WTC11 (cell line): ENCODE measurements at regions not wholly inside any gene's neighbourhood (a gene's known extent, or its start where the extent isn't known, plus 50 kb on each side); places are given as distances from the start of the nearest gene placed in this dataset.
"Not testable (repeated sequence)": the region's sequence is repeated elsewhere in the genome, so short reads cannot be mapped to it uniquely, and the experiment has no call there.

Source experiments
- ATAC-seq: fragments of 200-7000 bp; cut with Tn5 transposase; 2 replicates; pipeline ENCODE4 v1.10.0; 2021; ENCODE audit warnings: mild to moderate bottlenecking, moderate library complexity
- CTCF ChIA-PET: fragments of 300-600 bp; sonication (Branson Sonifier 250); formaldehyde crosslinking; loops from one replicate; lab custom pipeline; 2021; ENCODE audit warnings: antibody characterized with exemption; lab: Charles Lee
- POLR2A ChIA-PET: fragments of 350-600 bp; sonication (Branson Sonifier 250); formaldehyde crosslinking; loops from one replicate; lab custom pipeline; 2021; ENCODE audit warnings: antibody characterized with exemption; lab: Charles Lee
- DNase-seq: peaks from one replicate; pipeline ENCODE4 v3.0.0; 2021; ENCODE audit warnings: low spot score
- H3K27ac Mint-ChIP-seq: 2 replicates; pipeline ENCODE4 v1.8.0; 2021; ENCODE audit warnings: mixed read lengths
- H3K27me3 Mint-ChIP-seq: 2 replicates; pipeline ENCODE4 v1.8.0; 2021; ENCODE audit warnings: low read depth, mild to moderate bottlenecking, moderate library complexity, mixed read lengths
- H3K36me3 Mint-ChIP-seq: 2 replicates; pipeline ENCODE4 v1.8.0; 2021; ENCODE audit warnings: mixed read lengths
- H3K4me1 Mint-ChIP-seq: 2 replicates; pipeline ENCODE4 v1.8.0; 2022; ENCODE audit warnings: mixed read lengths
- H3K4me3 Mint-ChIP-seq: 2 replicates; pipeline ENCODE4 v1.8.0; 2021; ENCODE audit warnings: mild to moderate bottlenecking, moderate library complexity, mixed read lengths
- H3K9me3 Mint-ChIP-seq: 2 replicates; pipeline ENCODE4 v1.8.0; 2021; ENCODE audit warnings: mixed read lengths
- ATF1 ChIP-seq: sonication (generic); formaldehyde crosslinking; IDR thresholded peaks from 2 replicates; pipeline ENCODE4 v1.8.1; 2023; ENCODE audit warnings: mild to moderate bottlenecking, moderate library complexity, missing genetic modification reagents
- ATF2 ChIP-seq: sonication (generic); formaldehyde crosslinking; IDR thresholded peaks from 2 replicates; pipeline ENCODE4 v1.8.1; 2022; ENCODE audit warnings: low read depth, missing genetic modification reagents, borderline replicate concordance
- ATF3 ChIP-seq: sonication (generic); formaldehyde crosslinking; conservative IDR thresholded peaks from 2 replicates; pipeline ENCODE4 v1.8.1; 2022; ENCODE audit warnings: mild to moderate bottlenecking, missing genetic modification reagents
- ATF6 ChIP-seq: sonication (generic); formaldehyde crosslinking; IDR thresholded peaks from 2 replicates; pipeline ENCODE4 v1.8.1; 2023; ENCODE audit warnings: mild to moderate bottlenecking, missing genetic modification reagents
- E2F4 ChIP-seq: sonication (generic); formaldehyde crosslinking; IDR thresholded peaks from 2 replicates; pipeline ENCODE4 v1.8.1; 2022; ENCODE audit warnings: low read depth, mild to moderate bottlenecking, moderate library complexity, missing genetic modification reagents, borderline replicate concordance
- ELF4 ChIP-seq: sonication (generic); formaldehyde crosslinking; IDR thresholded peaks from 2 replicates; pipeline ENCODE4 v1.8.1; 2022; ENCODE audit warnings: low read depth, mild to moderate bottlenecking, moderate library complexity, missing genetic modification reagents
- ERG ChIP-seq: fragments of 250-450 bp; sonication (Bioruptor Pico); IDR thresholded peaks from 2 replicates; pipeline ENCODE4 v1.8.0; 2021; ENCODE audit warnings: mild to moderate bottlenecking
- IRF2 ChIP-seq: sonication (generic); formaldehyde crosslinking; IDR thresholded peaks from 2 replicates; pipeline ENCODE4 v1.8.0; 2022; ENCODE audit warnings: low read depth, missing genetic modification reagents, borderline replicate concordance
- MXD4 ChIP-seq: fragments of 250-450 bp; sonication (Bioruptor Pico); IDR thresholded peaks from 2 replicates; pipeline ENCODE4 v1.8.0; 2021; ENCODE audit warnings: mild to moderate bottlenecking, moderate library complexity, borderline replicate concordance
- OVOL2 ChIP-seq: fragments of 250-450 bp; sonication (Bioruptor Pico); IDR thresholded peaks from 2 replicates; pipeline ENCODE4 v1.9.0; 2021; ENCODE audit warnings: mild to moderate bottlenecking, borderline replicate concordance
- SMAD3 ChIP-seq: sonication (generic); formaldehyde crosslinking; IDR thresholded peaks from 2 replicates; pipeline ENCODE4 v1.8.0; 2022; ENCODE audit warnings: missing genetic modification reagents, mild to moderate bottlenecking, borderline replicate concordance
- SOX15 ChIP-seq: fragments of 250-450 bp; sonication (Bioruptor Pico); IDR thresholded peaks from 2 replicates; pipeline ENCODE4 v1.9.0; 2021; ENCODE audit warnings: mild to moderate bottlenecking
- TCF7 ChIP-seq: sonication (generic); formaldehyde crosslinking; IDR thresholded peaks from 2 replicates; pipeline ENCODE4 v1.8.0; 2022; ENCODE audit warnings: mild to moderate bottlenecking, low read depth, missing genetic modification reagents, moderate library complexity
- TP53 ChIP-seq: sonication (generic); formaldehyde crosslinking; IDR thresholded peaks from 2 replicates; pipeline ENCODE4 v1.8.1; 2023; ENCODE audit warnings: mild to moderate bottlenecking, missing genetic modification reagents
- ZNF138 ChIP-seq: sonication (generic); formaldehyde crosslinking; conservative IDR thresholded peaks from 2 replicates; pipeline ENCODE4 v1.8.1; 2022; ENCODE audit warnings: mild to moderate bottlenecking, moderate library complexity, missing genetic modification reagents
- ZNF219 ChIP-seq: sonication (generic); formaldehyde crosslinking; IDR thresholded peaks from 2 replicates; pipeline ENCODE4 v1.8.0; 2023; ENCODE audit warnings: missing genetic modification reagents, mild to moderate bottlenecking, borderline replicate concordance
- ZNF396 ChIP-seq: fragments of 250-450 bp; sonication (Bioruptor Pico); IDR thresholded peaks from 2 replicates; pipeline ENCODE4 v1.8.0; 2021; ENCODE audit warnings: mild to moderate bottlenecking, moderate library complexity, borderline replicate concordance
- ZNF423 ChIP-seq: fragments of 250-450 bp; sonication (Bioruptor Pico); IDR thresholded peaks from 2 replicates; pipeline ENCODE4 v2.1.2; 2022; ENCODE audit warnings: mild to moderate bottlenecking, moderate library complexity
- ZNF512 ChIP-seq: sonication (generic); formaldehyde crosslinking; IDR thresholded peaks from 2 replicates; pipeline ENCODE4 v1.8.1; 2022; ENCODE audit warnings: missing genetic modification reagents, borderline replicate concordance
- TF ChIP-seq, protein P1 (sequence below): fragments of 250-450 bp; sonication (Bioruptor Pico); IDR thresholded peaks from 2 replicates; pipeline ENCODE4 v1.9.0; 2021; ENCODE audit warnings: mild to moderate bottlenecking, borderline replicate concordance

DNA sequence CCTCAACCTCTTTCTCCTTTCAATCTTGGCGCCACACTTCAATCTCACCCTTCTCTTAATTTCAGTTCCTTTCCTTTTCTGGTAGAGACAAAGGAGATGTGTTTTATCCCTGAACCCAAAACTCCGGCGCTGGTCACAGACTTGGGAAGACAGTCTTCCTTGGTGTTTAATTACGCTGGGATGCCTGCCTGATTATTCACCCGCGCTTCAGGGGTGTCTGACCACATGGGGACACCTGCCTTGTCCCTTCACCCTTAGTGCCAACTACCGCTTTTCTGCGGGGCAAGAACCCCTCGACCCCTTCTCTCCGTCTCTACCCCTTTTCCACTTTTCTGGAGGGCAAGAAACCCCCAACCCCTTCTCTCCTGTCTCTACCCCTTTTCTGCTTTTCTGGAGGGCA is 261.1 kb downstream of the SMARCA2 start:
- TF ChIP-seq ZNF423 (CRISPR knock-in tag) (no peak), ZNF138 (no peak), ATF3 (CRISPR knock-in tag) (no peak), SMAD3 (CRISPR knock-in tag) (no peak), ATF2 (CRISPR knock-in tag) (no peak), ERG (CRISPR knock-in tag) (no peak), SOX15 (CRISPR knock-in tag) (no peak), ATF1 (no peak), ZNF512 (CRISPR knock-in tag) (no peak), TP53 (CRISPR knock-in tag) (no peak), E2F4 (CRISPR knock-in tag) (no peak), IRF2 (CRISPR knock-in tag) (no peak), ZNF219 (no peak), ATF6 (no peak), ZNF396 (CRISPR knock-in tag) (no peak), TCF7 (CRISPR knock-in tag) (no peak), MXD4 (CRISPR knock-in tag) (no peak), OVOL2 (CRISPR knock-in tag) (no peak), ELF4 (CRISPR knock-in tag) (no peak)
- TF ChIP-seq, protein P1, sequence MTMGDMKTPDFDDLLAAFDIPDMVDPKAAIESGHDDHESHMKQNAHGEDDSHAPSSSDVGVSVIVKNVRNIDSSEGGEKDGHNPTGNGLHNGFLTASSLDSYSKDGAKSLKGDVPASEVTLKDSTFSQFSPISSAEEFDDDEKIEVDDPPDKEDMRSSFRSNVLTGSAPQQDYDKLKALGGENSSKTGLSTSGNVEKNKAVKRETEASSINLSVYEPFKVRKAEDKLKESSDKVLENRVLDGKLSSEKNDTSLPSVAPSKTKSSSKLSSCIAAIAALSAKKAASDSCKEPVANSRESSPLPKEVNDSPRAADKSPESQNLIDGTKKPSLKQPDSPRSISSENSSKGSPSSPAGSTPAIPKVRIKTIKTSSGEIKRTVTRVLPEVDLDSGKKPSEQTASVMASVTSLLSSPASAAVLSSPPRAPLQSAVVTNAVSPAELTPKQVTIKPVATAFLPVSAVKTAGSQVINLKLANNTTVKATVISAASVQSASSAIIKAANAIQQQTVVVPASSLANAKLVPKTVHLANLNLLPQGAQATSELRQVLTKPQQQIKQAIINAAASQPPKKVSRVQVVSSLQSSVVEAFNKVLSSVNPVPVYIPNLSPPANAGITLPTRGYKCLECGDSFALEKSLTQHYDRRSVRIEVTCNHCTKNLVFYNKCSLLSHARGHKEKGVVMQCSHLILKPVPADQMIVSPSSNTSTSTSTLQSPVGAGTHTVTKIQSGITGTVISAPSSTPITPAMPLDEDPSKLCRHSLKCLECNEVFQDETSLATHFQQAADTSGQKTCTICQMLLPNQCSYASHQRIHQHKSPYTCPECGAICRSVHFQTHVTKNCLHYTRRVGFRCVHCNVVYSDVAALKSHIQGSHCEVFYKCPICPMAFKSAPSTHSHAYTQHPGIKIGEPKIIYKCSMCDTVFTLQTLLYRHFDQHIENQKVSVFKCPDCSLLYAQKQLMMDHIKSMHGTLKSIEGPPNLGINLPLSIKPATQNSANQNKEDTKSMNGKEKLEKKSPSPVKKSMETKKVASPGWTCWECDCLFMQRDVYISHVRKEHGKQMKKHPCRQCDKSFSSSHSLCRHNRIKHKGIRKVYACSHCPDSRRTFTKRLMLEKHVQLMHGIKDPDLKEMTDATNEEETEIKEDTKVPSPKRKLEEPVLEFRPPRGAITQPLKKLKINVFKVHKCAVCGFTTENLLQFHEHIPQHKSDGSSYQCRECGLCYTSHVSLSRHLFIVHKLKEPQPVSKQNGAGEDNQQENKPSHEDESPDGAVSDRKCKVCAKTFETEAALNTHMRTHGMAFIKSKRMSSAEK: no peak
- H3K4me3 Mint-ChIP-seq: no peak overlapping the region
- no peak for DNase-seq
- no peak for ATAC-seq
- CTCF ChIA-PET: no interaction called here
- H3K9me3 Mint-ChIP-seq: 0 out of 2 replicates have a peak, but pooled peaks cover under 1% of the 10 kb centered on the region
- POLR2A ChIA-PET: no interaction called here
- no peaks in the 10 kb centered on the region; the same call in 1 of the 2 replicates for H3K27me3 Mint-ChIP-seq
- H3K27ac Mint-ChIP-seq: no peak overlapping the region; the same call in 1 of the 2 replicates
- H3K36me3 Mint-ChIP-seq: peaks cover 10% of the 10 kb centered on the region
- peaks cover 2% of the 10 kb centered on the region for H3K4me1 Mint-ChIP-seq

- H3K27ac Mint-ChIP-seq, H3K4me3 Mint-ChIP-seq, ATAC-seq, H3K27me3 Mint-ChIP-seq, DNase-seq, CTCF ChIA-PET, POLR2A ChIA-PET, H3K9me3 Mint-ChIP-seq, H3K4me1 Mint-ChIP-seq: not testable (repeated sequence)
- H3K36me3 Mint-ChIP-seq: peaks cover 10% of the 10 kb centered on the region
Observed at GRCh38 chr9:2277133-2277532, 262.0 kb downstream of the SMARCA2 start.

GRCh38 chr9:2277644-2278043 is 262.5 kb downstream of the SMARCA2 start:
- DNase-seq, H3K4me1 Mint-ChIP-seq, CTCF ChIA-PET, H3K4me3 Mint-ChIP-seq, H3K27ac Mint-ChIP-seq, ATAC-seq, H3K27me3 Mint-ChIP-seq, H3K9me3 Mint-ChIP-seq, POLR2A ChIA-PET: not testable (repeated sequence)
- H3K36me3 Mint-ChIP-seq: peaks cover 10% of the 10 kb centered on the region
